ENCODE measurements at regions not wholly inside any gene's neighbourhood (a gene's known extent, or its start where the extent isn't known, plus 50 kb on each side); places are given as distances from the start of the nearest gene placed in this dataset.

- TF ChIP-seq CTCF (IDR thresholded peaks at IDR 0.05) (no peak), POLR2A (IDR thresholded peaks at IDR 0.05) (no peak)
Observed at GRCh38 chr1:244989813-244990212, 125.5 kb upstream of the HNRNPU start.
